Right lobe of liver (tissue), 6 donors: ENCODE measurements at regions not wholly inside any gene's neighbourhood (a gene's known extent, or its start where the extent isn't known, plus 50 kb on each side); places are given as distances from the start of the nearest gene placed in this dataset.
"Not testable (repeated sequence)": the region's sequence is repeated elsewhere in the genome, so short reads cannot be mapped to it uniquely, and the experiment has no call there.

Experiments
- ATAC-seq, 4 donors: fragments of 200-7000 bp; cut with Tn5 transposase; one replicate each; pipeline ENCODE4 v1.9.1; 2020; ENCODE audit warnings: mild to moderate bottlenecking in 4 of 4, moderate library complexity in 4 of 4
- DNase-seq, 3 donors: peaks; one replicate each; pipeline ENCODE4 v3.0.0-alpha.2; 2020
- H3K27ac ChIP-seq, 3 donors: fragments of 200-600 bp; one replicate each; pipeline ENCODE4 v1.8.0; 2022
- H3K27me3 ChIP-seq, 2 donors: fragments of 200-600 bp; one replicate each; pipeline ENCODE4 v1.8.0; 2022
- H3K36me3 ChIP-seq, 4 donors: fragments of 200-600 bp; sonication (generic) in 1 of 4; one replicate each; pipeline versions ENCODE4 v1.5.1 to v1.8.0; 2017 to 2022; ENCODE audit warnings: control low read depth in 1 of 4
- H3K4me1 ChIP-seq, 4 donors: fragments of 200-600 bp; sonication (generic) in 1 of 4; one replicate each; pipeline versions ENCODE4 v1.5.1 to v1.8.0; 2017 to 2022; ENCODE audit warnings: control low read depth in 1 of 4
- H3K4me3 ChIP-seq, 3 donors: fragments of 200-600 bp; one replicate each; pipeline ENCODE4 v1.8.0; 2022
- H3K9me3 ChIP-seq, 4 donors: fragments of 200-600 bp; sonication (generic) in 1 of 4; one replicate each; pipeline versions ENCODE4 v1.5.1 to v1.8.0; 2017 to 2022; ENCODE audit warnings: control low read depth in 1 of 4
- CTCF ChIP-seq, 4 donors: fragments of 200-600 bp in 3 of 4; fragments of 450-650 bp in 1 of 4; IDR thresholded peaks; one replicate each; pipeline versions ENCODE4 v1.5.1 to v1.8.0; 2016 to 2022; ENCODE audit warnings: antibody characterized with exemption in 4 of 4, mild to moderate bottlenecking in 2 of 4
- POLR2A ChIP-seq: fragments of 450-650 bp; IDR thresholded peaks from one replicate; pipeline ENCODE4 v1.6.1; 2017; ENCODE audit warnings: antibody characterized with exemption, mild to moderate bottlenecking
- WGBS: methylation state at CpG from one replicate; pipeline ENCODE4 v1.1.6; 2018; ENCODE audit warnings: low coverage, low lambda C conversion rate; ENCODE audit not compliant: insufficient coverage; ENCODE audit errors: missing lambda C conversion rate; 5-methylcytosine and 5-hydroxymethylcytosine counted together
- intact Hi-C, 2 donors: fragments of 100-400 bp; cut with DNase I; formaldehyde crosslinking; loops; one replicate each; pipeline versions ENCODE4 v1.11.2 to v1.14.1; 2022
- donor health status: DM: no; HTN: yes; CAD: no.
- donor health status: DM: no; HTN: no; CAD: no.
- donor health status: DM: no; HTN: no; CAD: no.
- donor health status: DM: no; HTN: yes; CAD: no.
- donor health status: DM: no; HTN: yes; CAD: no.

GRCh38 chr4:79248610-79249009 is 77.3 kb downstream of the NAA11 start:
- no peaks in the 10 kb centered on the region for H3K9me3 ChIP-seq
- no peak overlapping the region for H3K4me3 ChIP-seq
- intact Hi-C loops = no loop called here
- ATAC-seq (peak in 1 of 4 donors; percentile 28), DNase-seq (no peak)
- 100% methylated on average over 2 of the region's 5 CpGs for WGBS
- H3K27ac ChIP-seq = no peak overlapping the region
- TF ChIP-seq CTCF (IDR thresholded peaks at IDR 0.05) (no peak), POLR2A (no peak)
- no peaks in the 10 kb centered on the region for H3K4me1 ChIP-seq
- H3K27me3 ChIP-seq = no peaks in the 10 kb centered on the region
- no peaks in the 10 kb centered on the region for H3K36me3 ChIP-seq

- no peak overlapping the region for H3K4me3 ChIP-seq
- 49% methylated on average over 4 of the region's 6 CpGs for WGBS
- no peaks in the 10 kb centered on the region for H3K27me3 ChIP-seq
- H3K9me3 ChIP-seq = no peaks in the 10 kb centered on the region
- no peaks in the 10 kb centered on the region for H3K36me3 ChIP-seq
- peak in 1 of 4 donors; percentile 22 for ATAC-seq
- no peaks in the 10 kb centered on the region for H3K4me1 ChIP-seq
- DNase-seq = no peak
- intact Hi-C loops = no loop called here
- no peak for TF ChIP-seq CTCF (IDR thresholded peaks at IDR 0.05)
- TF ChIP-seq POLR2A = no peak
- H3K27ac ChIP-seq = no peak overlapping the region
These were observed 78.0 kb downstream of the NAA11 start for GRCh38 chr4:79247695-79248394.

- ATAC-seq, H3K27me3 ChIP-seq, H3K27ac ChIP-seq, H3K36me3 ChIP-seq, H3K4me3 ChIP-seq, H3K4me1 ChIP-seq, intact Hi-C loops, DNase-seq, H3K9me3 ChIP-seq: not testable (repeated sequence)
- WGBS = 62% methylated on average over 9 of the region's 44 CpGs
These were observed 80.5 kb downstream of the NAA11 start for GRCh38 chr4:79245200-79245940.

- H3K27me3 ChIP-seq = no peaks in the 10 kb centered on the region
- intact Hi-C loops = no loop called here
- ATAC-seq (no peak), DNase-seq (no peak)
- no peaks in the 10 kb centered on the region for H3K36me3 ChIP-seq
- H3K9me3 ChIP-seq = no peaks in the 10 kb centered on the region
- TF ChIP-seq CTCF (IDR thresholded peaks at IDR 0.05) = no peak
- no peak for TF ChIP-seq POLR2A
- 17% methylated on average over 3 of the region's 3 CpGs for WGBS
- no peak overlapping the region for H3K4me3 ChIP-seq
- H3K4me1 ChIP-seq = no peaks in the 10 kb centered on the region
- no peak overlapping the region for H3K27ac ChIP-seq
These were observed 84.0 kb downstream of the NAA11 start for GRCh38 chr4:79241846-79242245.

- WGBS = 12% methylated on average over 2 of the region's 2 CpGs
- Histone ChIP-seq H3K27ac (no peak overlapping the region), H3K4me3 (no peak overlapping the region), H3K36me3 (no peaks in the 10 kb centered on the region), H3K4me1 (no peaks in the 10 kb centered on the region), H3K27me3 (no peaks in the 10 kb centered on the region), H3K9me3 (no peaks in the 10 kb centered on the region)
- intact Hi-C loops = no loop called here
- TF ChIP-seq POLR2A (no peak), CTCF (IDR thresholded peaks at IDR 0.05) (no peak)
- DNase-seq = no peak
- ATAC-seq = no peak
These were observed 88.0 kb downstream of the NAA11 start for GRCh38 chr4:79237851-79238250.
